SK-N-MC (cell line): ENCODE measurements at regions not wholly inside any gene's neighbourhood (a gene's known extent, or its start where the extent isn't known, plus 50 kb on each side); places are given as distances from the start of the nearest gene placed in this dataset.

Experiments used
- DNase-seq: peaks from one replicate; pipeline ENCODE4 v3.0.0-alpha.2; 2011; ENCODE audit warnings: low read depth, low spot score
- H3K27ac ChIP-seq: fragments of 200-600 bp; sonication (generic); 2 replicates; pipeline ENCODE4 v1.5.1; 2016; ENCODE audit warnings: mixed run types
- H3K36me3 ChIP-seq: fragments of 200-600 bp; sonication (generic); 2 replicates; pipeline ENCODE4 v1.6.1; 2017; ENCODE audit warnings: antibody characterized with exemption, low read length, mixed read lengths; ENCODE audit not compliant: insufficient read depth
- H3K4me3 ChIP-seq: fragments of 200-600 bp; sonication (generic); 2 replicates; pipeline ENCODE4 v1.5.1; 2016
- H3K9ac ChIP-seq: fragments of 200-600 bp; sonication (generic); 2 replicates; pipeline ENCODE4 v1.8.0; 2017; ENCODE audit warnings: mixed run types, mixed read lengths; ENCODE audit not compliant: insufficient read length
- H3K9me3 ChIP-seq: fragments of 200-600 bp; sonication (generic); 2 replicates; pipeline ENCODE4 v1.6.1; 2017; ENCODE audit warnings: low read depth, mild to moderate bottlenecking, antibody characterized with exemption, low read length, moderate library complexity, mixed read lengths
- EZH2 ChIP-seq: fragments of 200-600 bp; sonication (generic); IDR thresholded peaks from one replicate; pipeline ENCODE4 v1.6.1; 2017; ENCODE audit warnings: antibody characterized with exemption
- FOXP2 ChIP-seq: optimal IDR thresholded peaks from 2 replicates; pipeline ENCODE3; 2011; ENCODE audit warnings: mild to moderate bottlenecking, moderate library complexity; ENCODE audit not compliant: insufficient read depth; ENCODE audit errors: extremely low read length, control extremely low read depth
- POLR2AphosphoS5 ChIP-seq: IDR thresholded peaks from 2 replicates; pipeline ENCODE4 v1.6.1; 2012; ENCODE audit warnings: mild to moderate bottlenecking, low read depth, low read length, borderline replicate concordance

GRCh38 chr12:113735131-113735530 is 231.0 kb downstream of the RBM19 start:
- Histone ChIP-seq H3K4me3 (no peak overlapping the region), H3K27ac (no peak overlapping the region), H3K36me3 (no peaks in the 10 kb centered on the region), H3K9me3 (no peaks in the 10 kb centered on the region), H3K9ac (no peak overlapping the region)
- TF ChIP-seq POLR2AphosphoS5 (no peak), EZH2 (no peak), FOXP2 (no peak)
- DNase-seq: no peak

GRCh38 chr12:113734503-113734902 is 231.6 kb downstream of the RBM19 start:
- DNase-seq: no peak
- no peak overlapping the region for H3K9ac ChIP-seq
- TF ChIP-seq FOXP2: no peak
- TF ChIP-seq EZH2: no peak
- no peak for TF ChIP-seq POLR2AphosphoS5
- H3K36me3 ChIP-seq: no peaks in the 10 kb centered on the region
- H3K27ac ChIP-seq: no peak overlapping the region
- H3K4me3 ChIP-seq: no peak overlapping the region
- H3K9me3 ChIP-seq: no peaks in the 10 kb centered on the region

GRCh38 chr12:113732916-113733315 is 233.2 kb downstream of the RBM19 start:
- TF ChIP-seq FOXP2 (no peak), EZH2 (no peak), POLR2AphosphoS5 (no peak)
- H3K36me3 ChIP-seq: no peaks in the 10 kb centered on the region
- no peak overlapping the region for H3K4me3 ChIP-seq
- H3K9ac ChIP-seq: no peak overlapping the region
- no peaks in the 10 kb centered on the region for H3K9me3 ChIP-seq
- H3K27ac ChIP-seq: no peak overlapping the region
- DNase-seq: no peak

GRCh38 chr12:113727651-113728061 is 238.5 kb downstream of the RBM19 start:
- TF ChIP-seq FOXP2 (no peak), EZH2 (no peak), POLR2AphosphoS5 (no peak)
- H3K36me3 ChIP-seq: no peaks in the 10 kb centered on the region
- no peak overlapping the region for H3K9ac ChIP-seq
- H3K27ac ChIP-seq: no peak overlapping the region
- H3K4me3 ChIP-seq: no peak overlapping the region
- no peak for DNase-seq
- H3K9me3 ChIP-seq: no peaks in the 10 kb centered on the region

GRCh38 chr12:113726254-113726819 is 239.8 kb downstream of the RBM19 start:
- H3K9me3 ChIP-seq: no peaks in the 10 kb centered on the region
- TF ChIP-seq POLR2AphosphoS5 (no peak), FOXP2 (no peak), EZH2 (no peak)
- H3K9ac ChIP-seq: no peak overlapping the region
- DNase-seq: no peak
- no peak overlapping the region for H3K4me3 ChIP-seq
- no peak overlapping the region for H3K27ac ChIP-seq
- no peaks in the 10 kb centered on the region for H3K36me3 ChIP-seq

- Histone ChIP-seq H3K36me3 (no peaks in the 10 kb centered on the region), H3K4me3 (peak overlapping the region; percentile 59; the same call in 1 of the 2 replicates), H3K27ac (no peak overlapping the region), H3K9me3 (no peaks in the 10 kb centered on the region), H3K9ac (no peak overlapping the region)
- no peak for DNase-seq
- TF ChIP-seq EZH2 (no peak), FOXP2 (no peak), POLR2AphosphoS5 (no peak)
These were observed 240.6 kb downstream of the RBM19 start for GRCh38 chr12:113725557-113725876.

- H3K9me3 ChIP-seq: no peaks in the 10 kb centered on the region
- TF ChIP-seq POLR2AphosphoS5 (no peak), FOXP2 (no peak), EZH2 (no peak)
- H3K4me3 ChIP-seq: peak overlapping the region; percentile 59
- no peak overlapping the region for H3K27ac ChIP-seq
- no peaks in the 10 kb centered on the region for H3K36me3 ChIP-seq
- DNase-seq: peak; percentile 3
- no peak overlapping the region for H3K9ac ChIP-seq
These were observed 241.2 kb downstream of the RBM19 start for GRCh38 chr12:113724794-113725556.

- Histone ChIP-seq H3K9ac (no peak overlapping the region), H3K9me3 (no peaks in the 10 kb centered on the region), H3K4me3 (no peak overlapping the region), H3K36me3 (no peaks in the 10 kb centered on the region), H3K27ac (no peak overlapping the region)
- no peak for DNase-seq
- TF ChIP-seq EZH2 (no peak), POLR2AphosphoS5 (no peak), FOXP2 (no peak)
These were observed 242.5 kb downstream of the RBM19 start for GRCh38 chr12:113723631-113724030.
